GM18870 (cell line): ENCODE measurements at regions not wholly inside any gene's neighbourhood (a gene's known extent, or its start where the extent isn't known, plus 50 kb on each side); places are given as distances from the start of the nearest gene placed in this dataset.
"Not testable (repeated sequence)": the region's sequence is repeated elsewhere in the genome, so short reads cannot be mapped to it uniquely, and the experiment has no call there.

Source experiments
- ATAC-seq: cut with Tn5 transposase; IDR thresholded peaks from one replicate; pipeline ENCODE4 v1.9.1; 2021; ENCODE audit warnings: moderate library complexity; ENCODE audit not compliant: unreplicated experiment

DNA sequence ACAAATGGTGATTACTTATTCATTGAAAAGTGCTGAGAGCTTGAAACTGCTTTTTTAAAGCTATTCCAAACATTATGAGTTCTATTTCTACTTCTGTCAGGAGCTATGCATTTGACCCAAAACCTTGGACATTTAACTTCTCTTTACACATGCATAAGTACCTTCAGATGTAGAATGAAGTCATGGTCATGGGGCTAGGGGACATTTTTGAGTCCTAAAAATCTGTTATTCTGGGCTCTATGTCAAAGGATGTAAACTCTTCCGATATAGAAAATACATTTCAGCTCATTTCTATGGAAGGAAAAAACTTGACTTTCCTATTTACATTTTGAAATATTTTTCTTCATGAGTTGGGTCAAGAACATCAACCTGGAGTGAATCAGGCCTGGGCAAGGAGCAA, 179.5 kb upstream of the CXCL12 start:
- no peak for ATAC-seq

DNA sequence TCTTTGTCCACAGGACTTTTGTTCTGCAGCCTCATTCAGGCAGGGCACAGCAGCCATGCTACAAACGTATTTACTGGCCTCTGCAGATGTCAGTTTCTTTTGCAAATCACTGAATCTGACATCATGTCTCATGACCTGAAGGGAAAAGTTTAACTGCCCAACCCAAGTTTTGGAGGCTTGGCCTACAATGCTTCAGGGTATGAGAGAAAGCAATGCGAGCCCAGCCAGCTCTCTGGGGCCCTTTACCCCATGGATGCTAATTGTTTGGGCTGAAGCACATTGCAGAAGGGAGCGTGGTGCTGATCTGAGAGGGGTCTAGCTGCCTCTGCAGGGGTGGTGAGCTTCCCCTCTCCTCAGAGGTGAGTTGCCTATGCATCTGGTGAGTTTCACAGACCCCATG, 179.9 kb upstream of the CXCL12 start:
- ATAC-seq, result no peak

GRCh38 chr10:44566786-44567185, 181.9 kb upstream of the CXCL12 start:
- no peak for ATAC-seq

- no peak for ATAC-seq
These were observed 182.6 kb upstream of the CXCL12 start for GRCh38 chr10:44567471-44567870.

- ATAC-seq, result no peak
These were observed 184.5 kb upstream of the CXCL12 start for GRCh38 chr10:44569193-44570091.

DNA sequence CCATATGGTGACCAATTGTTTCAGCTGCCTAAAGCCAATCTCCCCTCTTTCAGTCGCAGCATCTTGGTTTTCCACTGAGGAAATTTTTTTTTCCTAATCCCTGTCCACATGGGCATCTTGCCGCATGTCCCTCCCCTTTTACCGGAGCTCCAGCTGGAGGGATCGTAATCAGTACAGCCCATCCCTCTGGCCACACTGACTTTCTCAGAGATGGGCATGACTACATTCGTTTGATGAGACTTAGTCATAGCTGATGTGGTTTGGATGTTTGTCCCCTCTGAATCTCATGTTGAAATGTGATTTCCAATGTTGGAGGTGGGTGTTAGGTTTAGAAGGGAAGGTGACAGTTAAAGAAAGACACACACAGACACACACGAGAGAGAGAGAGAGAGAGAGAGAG, 186.8 kb upstream of the CXCL12 start:
- ATAC-seq, result no peak

GRCh38 chr10:44572146-44572545, 187.2 kb upstream of the CXCL12 start:
- no peak for ATAC-seq

DNA sequence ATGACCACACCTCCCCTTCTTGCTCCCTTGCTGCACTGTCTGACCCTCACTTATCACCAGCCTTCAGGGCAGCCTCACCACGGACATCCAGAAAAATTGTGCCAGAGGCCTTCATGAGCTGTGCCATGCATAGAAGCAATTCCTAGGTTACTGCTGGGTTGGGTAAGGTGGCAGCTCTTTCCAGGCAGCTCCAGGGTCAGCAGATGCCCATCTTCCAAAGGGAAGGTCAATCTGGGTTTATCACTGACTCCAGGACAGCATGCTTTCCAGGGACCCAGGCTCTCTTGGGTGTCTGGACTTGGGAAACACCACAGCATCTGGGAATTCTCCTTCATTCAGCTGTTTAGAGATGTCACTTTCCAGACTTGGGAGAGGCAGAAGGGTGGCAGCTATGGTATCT, 188.9 kb upstream of the CXCL12 start:
- no peak for ATAC-seq

GRCh38 chr10:44574596-44575480, 189.9 kb upstream of the CXCL12 start:
- ATAC-seq, result no peak

GRCh38 chr10:44575601-44576380, 190.9 kb upstream of the CXCL12 start:
- no peak for ATAC-seq

DNA sequence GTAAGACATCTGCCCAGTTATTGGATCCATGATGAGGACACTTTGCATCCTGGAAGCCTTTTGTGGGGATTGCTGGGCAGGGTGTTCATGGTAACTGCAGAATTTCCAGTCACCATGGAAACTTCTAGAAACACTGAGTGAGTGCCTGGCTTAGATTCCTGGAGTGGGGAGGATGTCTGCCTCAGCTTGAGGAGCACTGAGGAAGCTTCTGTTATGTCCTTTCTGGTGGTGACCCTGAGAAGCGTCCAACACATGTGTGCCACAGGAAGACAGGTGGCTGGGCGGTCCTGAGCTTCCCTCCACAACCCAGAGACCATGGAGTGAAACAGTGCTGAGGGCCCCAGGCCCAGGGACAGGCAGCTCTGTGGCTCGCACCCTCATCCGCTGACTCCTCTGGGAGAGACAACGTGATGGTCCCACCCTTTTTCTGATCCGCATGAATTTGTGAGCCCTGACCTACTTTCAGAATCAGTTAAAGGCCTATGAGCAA, 191.8 kb upstream of the CXCL12 start:
- no peak for ATAC-seq

DNA sequence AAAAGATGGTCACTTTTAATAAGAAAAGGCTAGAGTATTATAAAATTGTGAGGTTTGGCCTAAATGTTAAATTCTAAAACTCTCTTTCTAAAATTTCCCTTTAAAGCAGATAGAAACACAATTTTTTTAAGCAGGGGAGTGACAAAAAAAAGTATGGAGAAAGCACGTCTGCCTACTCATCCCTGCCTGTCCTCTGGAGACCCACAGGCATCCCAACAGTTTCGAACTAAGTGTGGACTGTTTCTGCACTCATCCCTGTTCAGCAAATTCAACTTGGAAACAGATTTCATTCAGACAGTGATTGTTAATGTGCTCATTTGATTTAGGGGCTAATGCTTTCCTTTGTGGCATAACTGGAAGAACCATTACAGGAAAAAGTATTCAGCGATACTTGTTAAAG, 192.6 kb upstream of the CXCL12 start:
- ATAC-seq, result no peak

GRCh38 chr10:44578271-44578670, 193.4 kb upstream of the CXCL12 start:
- ATAC-seq, result no peak

GRCh38 chr10:44578963-44579362, 194.1 kb upstream of the CXCL12 start:
- ATAC-seq, result not testable (repeated sequence)

DNA sequence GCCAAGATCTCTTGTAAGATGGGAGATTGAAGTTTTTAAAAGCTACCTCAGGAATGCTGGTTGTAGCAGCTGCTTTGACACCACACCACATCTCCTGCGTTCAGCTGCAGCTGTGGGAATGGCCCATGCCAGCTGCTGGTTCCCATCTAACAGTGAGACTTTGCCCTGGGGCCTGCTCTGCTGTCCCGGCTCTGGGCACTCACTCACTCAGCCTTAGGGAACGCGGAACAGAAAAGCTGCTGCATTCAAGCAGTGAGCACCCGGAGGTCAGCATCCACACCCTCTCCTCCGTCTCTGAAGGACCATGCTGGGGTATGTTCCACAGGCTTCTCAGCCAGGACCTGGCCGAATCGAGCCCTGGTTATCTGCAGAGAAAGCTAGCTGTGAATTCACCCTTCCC, 197.1 kb upstream of the CXCL12 start:
- no peak for ATAC-seq

GRCh38 chr10:44587488-44588318, 202.8 kb upstream of the CXCL12 start:
- ATAC-seq, result no peak

- ATAC-seq, result no peak
These were observed 204.5 kb upstream of the CXCL12 start for GRCh38 chr10:44589181-44589943.

- ATAC-seq, result no peak
These were observed 205.1 kb upstream of the CXCL12 start for GRCh38 chr10:44589944-44590449.

DNA sequence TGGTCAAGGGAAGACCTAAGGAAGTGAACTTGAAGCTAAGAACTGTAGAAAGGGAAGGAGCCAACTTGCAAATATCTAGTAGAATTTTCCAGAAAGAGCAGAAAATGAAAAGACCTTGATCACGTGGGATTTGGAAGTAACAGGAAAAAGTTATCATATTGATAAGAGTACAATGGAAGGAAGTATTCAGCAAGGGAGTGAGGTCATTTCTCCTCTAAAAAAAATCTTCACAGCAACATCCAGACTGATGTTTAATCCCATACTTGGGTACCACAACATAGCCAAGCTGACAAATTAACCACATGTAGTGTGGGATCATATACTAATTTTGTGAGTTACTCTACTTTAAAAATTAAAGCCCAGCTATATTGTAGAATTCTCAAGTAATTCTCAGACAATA, 207.0 kb upstream of the CXCL12 start:
- ATAC-seq, result no peak
